OCI-LY7 (cell line): ENCODE measurements at regions not wholly inside any gene's neighbourhood (a gene's known extent, or its start where the extent isn't known, plus 50 kb on each side); places are given as distances from the start of the nearest gene placed in this dataset.

Experiments
- CTCF ChIP-seq: fragments of 200-600 bp; sonication (generic); conservative IDR thresholded peaks from 2 replicates; pipeline ENCODE4 v1.5.1; 2014; ENCODE audit warnings: mild to moderate bottlenecking, antibody characterized with exemption, low read length, moderate library complexity, mixed read lengths
- EZH2phosphoT487 ChIP-seq: fragments of 200-600 bp; sonication (generic); IDR thresholded peaks from 2 replicates; pipeline ENCODE4 v1.6.1; 2018; ENCODE audit warnings: low read depth, borderline replicate concordance, mild to moderate bottlenecking, mixed run types, antibody characterized with exemption, low read length, moderate library complexity, mixed read lengths

- TF ChIP-seq CTCF: no peak
- TF ChIP-seq EZH2phosphoT487: no peak
Observed at GRCh38 chr2:174694196-174694878, 69.9 kb downstream of the CHRNA1 start.
